Esophagus muscularis mucosa (tissue), 3 donors: ENCODE measurements at regions not wholly inside any gene's neighbourhood (a gene's known extent, or its start where the extent isn't known, plus 50 kb on each side); places are given as distances from the start of the nearest gene placed in this dataset.

Experiments
- POLR2AphosphoS5 ChIP-seq, 2 donors: sonication (generic); formaldehyde crosslinking; IDR thresholded peaks; one replicate each; pipeline ENCODE4 v1.6.1; 2017; ENCODE audit warnings: antibody characterized with exemption in 2 of 2
- TF ChIP-seq, protein P1 (sequence below), 3 experiments: fragments of 200-600 bp in 2 of 3; fragments of 450-650 bp in 1 of 3; sonication (generic) in 2 of 3; IDR thresholded peaks; one replicate each; pipeline ENCODE4 v1.5.1; 2017 to 2019; ENCODE audit warnings: antibody characterized with exemption in 3 of 3, mild to moderate bottlenecking in 2 of 3, moderate library complexity in 1 of 3

DNA sequence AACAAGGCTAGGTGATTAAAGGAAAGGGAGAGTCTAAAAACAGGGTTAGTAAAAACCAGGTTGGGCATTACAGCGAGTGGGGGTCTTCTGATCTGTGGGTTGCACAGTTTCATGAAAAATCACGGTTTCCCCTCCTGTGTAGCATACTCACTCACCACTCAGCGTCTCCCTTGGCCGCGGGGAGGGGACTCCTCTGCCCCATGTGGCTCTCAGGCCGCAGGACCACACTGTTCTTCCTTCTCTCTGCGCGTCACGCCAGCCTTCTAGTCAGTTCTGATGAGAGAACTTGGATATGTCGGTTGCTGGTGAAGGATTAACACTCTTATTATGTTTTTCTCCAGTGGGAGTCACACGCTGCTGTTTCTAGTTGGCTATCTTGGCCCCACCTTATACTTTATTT is 254.6 kb upstream of the LRRC7 start:
- TF ChIP-seq, protein P1, sequence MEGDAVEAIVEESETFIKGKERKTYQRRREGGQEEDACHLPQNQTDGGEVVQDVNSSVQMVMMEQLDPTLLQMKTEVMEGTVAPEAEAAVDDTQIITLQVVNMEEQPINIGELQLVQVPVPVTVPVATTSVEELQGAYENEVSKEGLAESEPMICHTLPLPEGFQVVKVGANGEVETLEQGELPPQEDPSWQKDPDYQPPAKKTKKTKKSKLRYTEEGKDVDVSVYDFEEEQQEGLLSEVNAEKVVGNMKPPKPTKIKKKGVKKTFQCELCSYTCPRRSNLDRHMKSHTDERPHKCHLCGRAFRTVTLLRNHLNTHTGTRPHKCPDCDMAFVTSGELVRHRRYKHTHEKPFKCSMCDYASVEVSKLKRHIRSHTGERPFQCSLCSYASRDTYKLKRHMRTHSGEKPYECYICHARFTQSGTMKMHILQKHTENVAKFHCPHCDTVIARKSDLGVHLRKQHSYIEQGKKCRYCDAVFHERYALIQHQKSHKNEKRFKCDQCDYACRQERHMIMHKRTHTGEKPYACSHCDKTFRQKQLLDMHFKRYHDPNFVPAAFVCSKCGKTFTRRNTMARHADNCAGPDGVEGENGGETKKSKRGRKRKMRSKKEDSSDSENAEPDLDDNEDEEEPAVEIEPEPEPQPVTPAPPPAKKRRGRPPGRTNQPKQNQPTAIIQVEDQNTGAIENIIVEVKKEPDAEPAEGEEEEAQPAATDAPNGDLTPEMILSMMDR (IDR thresholded peaks at IDR 0.05): no peak
- TF ChIP-seq POLR2AphosphoS5 (IDR thresholded peaks at IDR 0.05): no peak
